HL-60/S4 treated with phorbol 12-myristate 13-acetate at 8.2 ng/mL for 4 days and 3 days (cell line): ENCODE measurements at regions not wholly inside any gene's neighbourhood (a gene's known extent, or its start where the extent isn't known, plus 50 kb on each side); places are given as distances from the start of the nearest gene placed in this dataset.

Source experiments
- in situ Hi-C: fragments of 300-500 bp; cut with MboI; formaldehyde crosslinking; loops from 2 replicates; pipeline ENCODE4 v1.15.0; 2022; ENCODE audit warnings: low sequenced_read_pairs

GRCh38 chr1:195584870-195585624 is 1023.2 kb downstream of the KCNT2 start:
- in situ Hi-C loops = no loop called here

DNA sequence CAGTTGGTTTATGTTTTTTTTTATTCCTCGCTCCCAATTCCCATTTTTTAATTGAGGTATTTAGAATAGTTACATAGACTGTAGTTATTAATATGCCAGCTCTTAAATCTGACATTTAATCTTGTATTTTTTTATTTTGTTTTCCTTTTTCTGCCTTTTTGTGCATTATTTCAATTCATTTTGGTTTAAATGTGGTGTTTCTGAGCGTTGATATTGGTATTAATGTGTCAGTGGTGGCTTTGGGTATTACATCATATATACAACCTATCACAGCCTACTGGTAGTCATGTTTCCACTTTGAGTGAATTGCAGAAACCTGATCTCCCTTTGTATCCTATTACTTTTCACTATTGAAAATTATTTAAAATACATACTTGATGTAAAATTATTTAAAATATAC is 1027.3 kb downstream of the KCNT2 start:
- in situ Hi-C loops = no loop called here

- in situ Hi-C loops = no loop called here
These were observed 1030.5 kb downstream of the KCNT2 start for GRCh38 chr1:195577748-195578147.

GRCh38 chr1:195576641-195577040 is 1031.6 kb downstream of the KCNT2 start:
- in situ Hi-C loops = no loop called here

GRCh38 chr1:195574511-195574910 is 1033.7 kb downstream of the KCNT2 start:
- in situ Hi-C loops = no loop called here

- in situ Hi-C loops = no loop called here
These were observed 1038.3 kb downstream of the KCNT2 start for GRCh38 chr1:195569934-195570333.

GRCh38 chr1:195568389-195568788 is 1039.9 kb downstream of the KCNT2 start:
- in situ Hi-C loops = no loop called here

DNA sequence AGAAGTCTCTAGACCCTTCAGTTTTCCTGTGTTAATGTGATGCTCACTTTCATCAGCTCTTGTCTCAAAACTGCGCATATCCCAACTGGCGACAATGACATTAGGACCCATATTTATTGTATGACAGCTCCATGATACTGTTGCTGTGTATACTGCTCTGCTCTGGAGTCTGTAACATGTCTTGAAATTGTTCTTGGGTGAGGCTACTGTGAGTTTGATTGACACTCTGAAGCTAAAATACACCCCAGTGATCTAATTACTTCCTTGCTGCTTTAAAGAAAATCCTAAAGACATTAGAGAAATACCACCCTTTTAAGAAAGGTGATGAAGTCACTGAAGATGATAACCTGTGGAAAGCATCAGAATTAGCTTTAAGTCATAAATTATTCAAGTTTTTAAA is 1046.2 kb downstream of the KCNT2 start:
- in situ Hi-C loops = no loop called here

GRCh38 chr1:195550071-195550862 is 1058.0 kb downstream of the KCNT2 start:
- in situ Hi-C loops = no loop called here

DNA sequence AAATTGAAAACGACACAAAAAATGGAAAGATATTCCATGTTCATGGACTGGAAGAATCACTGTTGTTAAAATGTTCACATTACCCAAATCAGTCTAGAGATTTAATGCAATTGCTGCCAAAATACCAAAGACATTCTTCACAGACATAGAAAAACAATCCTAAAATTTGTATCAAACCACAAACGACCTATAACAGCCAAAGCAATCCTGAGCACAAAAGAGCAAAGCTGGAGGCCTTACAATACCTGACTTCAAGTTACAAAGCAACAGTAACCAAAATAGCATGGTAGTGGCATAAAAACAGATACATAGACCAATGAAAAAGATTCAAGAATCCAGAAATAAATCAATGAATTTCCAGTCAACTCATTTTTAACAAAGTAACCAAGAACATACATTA is 1077.3 kb downstream of the KCNT2 start:
- in situ Hi-C loops = no loop called here

- in situ Hi-C loops = no loop called here
These were observed 1078.4 kb downstream of the KCNT2 start for GRCh38 chr1:195529881-195530280.

DNA sequence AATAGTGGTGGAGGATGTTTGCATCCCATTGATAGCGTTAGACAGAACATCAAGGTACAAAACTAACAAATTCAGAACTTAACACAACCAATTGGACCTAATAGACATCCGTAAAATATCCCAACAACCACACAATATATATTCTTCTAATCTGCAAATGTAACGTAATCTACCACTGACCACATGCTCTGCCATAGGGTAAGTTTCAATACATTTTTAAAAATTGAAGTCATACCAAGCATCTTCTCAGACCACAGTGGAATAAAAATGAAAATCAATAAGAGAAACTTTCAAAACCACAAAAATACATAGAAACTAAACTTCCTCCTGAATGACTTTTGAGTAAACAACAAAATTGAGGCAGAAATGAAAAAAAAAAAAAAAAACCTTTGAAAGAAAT is 1087.5 kb downstream of the KCNT2 start:
- in situ Hi-C loops = no loop called here

DNA sequence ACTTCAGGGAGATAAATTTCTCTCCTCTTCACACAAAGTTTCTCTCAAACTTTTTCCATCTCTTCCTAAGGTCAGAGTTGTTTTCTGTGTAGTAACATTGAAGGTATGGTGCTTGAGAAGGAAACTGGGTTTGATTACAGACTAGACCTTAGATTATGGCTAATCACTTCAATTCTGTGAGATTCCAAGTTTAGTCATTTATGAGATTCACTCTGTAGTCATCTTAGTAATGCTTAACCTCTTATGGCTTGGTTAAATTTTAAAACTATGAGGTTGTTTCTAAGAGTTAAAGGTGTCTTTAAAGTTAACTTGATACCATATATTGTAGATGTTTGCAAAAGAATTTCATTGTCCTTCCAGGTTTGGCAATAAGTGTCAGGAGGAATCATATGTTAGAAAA is 1092.2 kb downstream of the KCNT2 start:
- in situ Hi-C loops = no loop called here

- in situ Hi-C loops = no loop called here
These were observed 1096.7 kb downstream of the KCNT2 start for GRCh38 chr1:195511501-195511900.

DNA sequence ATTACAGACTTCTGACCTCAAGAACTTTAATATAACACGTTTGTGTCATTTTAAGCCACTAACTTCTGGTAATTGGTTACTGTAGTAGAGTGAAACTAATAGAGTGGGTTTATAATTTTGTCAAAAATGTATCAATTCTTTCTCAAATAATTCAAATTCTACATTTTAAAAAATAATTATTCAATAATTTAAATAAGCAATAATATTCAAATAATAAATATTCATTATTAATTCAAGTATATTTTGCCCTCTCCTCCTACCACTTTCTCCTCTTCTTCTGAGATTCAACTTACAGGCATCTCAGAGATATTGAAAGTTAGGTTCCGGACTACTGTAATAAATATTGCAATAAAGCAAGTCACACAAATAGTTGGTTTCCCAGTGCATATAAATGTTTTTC is 1107.1 kb downstream of the KCNT2 start:
- in situ Hi-C loops = no loop called here

- in situ Hi-C loops = no loop called here
These were observed 1112.3 kb downstream of the KCNT2 start for GRCh38 chr1:195495720-195496635.

DNA sequence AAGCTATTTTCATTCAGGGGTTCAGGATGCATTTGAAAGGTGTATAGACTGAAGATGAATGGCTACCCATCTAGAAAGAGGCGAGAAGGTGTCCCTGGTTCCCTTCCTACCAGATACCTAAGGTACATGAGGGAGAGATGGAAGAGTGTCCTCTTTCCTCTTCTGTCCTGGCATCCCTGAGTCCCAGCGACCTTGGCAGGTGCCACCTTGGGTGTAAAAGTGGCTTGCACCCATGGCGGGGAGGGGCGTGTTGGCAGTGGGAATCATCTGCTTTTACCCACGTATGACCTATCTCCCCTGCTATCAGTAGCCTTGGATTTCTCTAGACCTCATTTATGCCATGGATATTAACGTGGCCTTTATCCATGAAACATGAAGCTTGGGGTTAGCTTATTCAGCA is 1126.1 kb downstream of the KCNT2 start:
- in situ Hi-C loops = no loop called here

- in situ Hi-C loops = no loop called here
These were observed 1126.9 kb downstream of the KCNT2 start for GRCh38 chr1:195481293-195481692.

DNA sequence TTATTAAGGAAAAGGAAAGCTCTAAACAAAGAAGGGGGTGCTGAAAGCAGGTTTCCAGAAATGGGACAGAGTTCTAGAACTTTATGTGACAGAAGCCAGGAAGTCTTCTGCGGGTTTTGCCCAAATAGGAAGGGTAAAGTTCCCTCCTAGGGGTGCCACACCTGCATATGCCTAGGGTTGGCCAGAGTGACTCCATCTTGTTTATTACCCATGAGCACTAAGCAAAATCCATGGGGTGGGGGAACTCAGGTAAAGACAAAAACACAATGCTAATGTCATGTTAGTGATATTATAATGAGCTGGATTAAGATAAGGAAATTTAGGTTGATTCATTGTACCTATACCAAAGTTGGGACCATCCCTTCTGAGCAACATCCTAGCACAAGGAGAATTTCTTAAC is 1132.7 kb downstream of the KCNT2 start:
- in situ Hi-C loops = no loop called here

GRCh38 chr1:195472291-195472690 is 1135.9 kb downstream of the KCNT2 start:
- in situ Hi-C loops = no loop called here

DNA sequence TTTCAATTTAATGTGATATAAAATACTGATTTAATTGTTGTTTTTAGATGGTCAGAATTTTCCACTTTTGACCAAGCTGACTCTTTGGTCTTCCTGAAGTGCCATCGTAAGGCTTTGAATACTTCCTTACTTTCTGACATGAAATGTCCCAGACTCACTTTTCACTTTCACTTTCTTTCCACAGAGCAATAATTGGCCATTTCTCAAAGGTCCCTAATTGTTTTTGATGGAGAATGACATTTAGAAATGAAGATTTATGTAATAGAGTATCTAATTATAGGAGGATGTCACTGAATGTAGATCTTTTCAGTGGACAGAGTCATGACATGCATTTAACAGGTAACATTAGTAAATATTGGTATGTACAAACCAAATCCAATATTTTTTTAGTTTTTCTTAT is 1141.6 kb downstream of the KCNT2 start:
- in situ Hi-C loops = no loop called here
